Choroid plexus epithelial cell (primary cell): ENCODE measurements at regions not wholly inside any gene's neighbourhood (a gene's known extent, or its start where the extent isn't known, plus 50 kb on each side); places are given as distances from the start of the nearest gene placed in this dataset.

ENCODE experiments used
- DNase-seq: peaks from one replicate; pipeline ENCODE4 v3.0.0-alpha.2; 2010; ENCODE audit warnings: low read depth
- H3K4me3 ChIP-seq: 2 replicates; pipeline ENCODE4 v1.5.1; 2011; ENCODE audit warnings: low read depth, mild to moderate bottlenecking, control low read depth, low read length, moderate library complexity
- CTCF ChIP-seq: conservative IDR thresholded peaks from 2 replicates; pipeline ENCODE4 v1.5.1; 2011; ENCODE audit warnings: low read depth, mild to moderate bottlenecking, control low read depth, inconsistent platforms, low read length, moderate library complexity

- no peak for DNase-seq
- no peak overlapping the region for H3K4me3 ChIP-seq
- no peak for TF ChIP-seq CTCF
Observed at GRCh38 chr7:51980812-51981211, 664.2 kb upstream of the COBL start.

GRCh38 chr7:51980313-51980712 lies 663.7 kb upstream of the COBL start:
- no peak for DNase-seq
- TF ChIP-seq CTCF = no peak

GRCh38 chr7:51977913-51978312 lies 661.3 kb upstream of the COBL start:
- H3K4me3 ChIP-seq = no peak overlapping the region
- no peak for DNase-seq
- no peak for TF ChIP-seq CTCF

More at GRCh38 chr7:51980313-51980712, 663.7 kb upstream of the COBL start:
- H3K4me3 ChIP-seq = no peak overlapping the region

GRCh38 chr7:51973939-51974338 lies 657.3 kb upstream of the COBL start:
- H3K4me3 ChIP-seq = no peak overlapping the region
- no peak for TF ChIP-seq CTCF
- DNase-seq = no peak

GRCh38 chr7:51973071-51973470 lies 656.5 kb upstream of the COBL start:
- H3K4me3 ChIP-seq = no peak overlapping the region
- TF ChIP-seq CTCF = no peak
- DNase-seq = no peak

- H3K4me3 ChIP-seq = no peak overlapping the region
- TF ChIP-seq CTCF = no peak
- DNase-seq = peak; percentile 4
Observed at GRCh38 chr7:51970961-51971665, 654.5 kb upstream of the COBL start.

GRCh38 chr7:51968461-51968860 lies 651.9 kb upstream of the COBL start:
- no peak for TF ChIP-seq CTCF
- no peak for DNase-seq
- no peak overlapping the region for H3K4me3 ChIP-seq
